Left cardiac atrium (tissue), 4 donors: ENCODE measurements at regions not wholly inside any gene's neighbourhood (a gene's known extent, or its start where the extent isn't known, plus 50 kb on each side); places are given as distances from the start of the nearest gene placed in this dataset.
A peak's percentile ranks its signal among the peaks of the same experiment; 100 is the strongest.

Experiments
- ATAC-seq, 2 donors: fragments of 200-7000 bp; cut with Tn5 transposase; one replicate each; pipeline ENCODE4 v1.9.1; 2020; ENCODE audit warnings: mild to moderate bottlenecking in 2 of 2, moderate library complexity in 2 of 2
- DNase-seq: peaks from one replicate; pipeline ENCODE4 v3.0.0-alpha.2; 2020
- intact Hi-C, 2 donors: fragments of 100-400 bp; cut with DNase I; formaldehyde crosslinking; loops; one replicate each; pipeline versions ENCODE4 v1.14.1 to v1.15.1; 2022 to 2023
- donor health status: DM: no; HTN: yes; CAD: no.
- donor health status: DM: no; HTN: yes; CAD: no; lungs with severe emphysema.
- donor health status: DM: yes; HTN: yes; CAD: no.
- donor health status: Dilated cardiomyopathy.

- intact Hi-C loops: no loop called here
- ATAC-seq: no peak
Observed at GRCh38 chr21:43349644-43350043, 77.3 kb downstream of the SIK1 start.

GRCh38 chr21:43348801-43349261, 78.1 kb downstream of the SIK1 start:
- peak; percentile 61 for DNase-seq
- ATAC-seq: peak; percentile 14 to 33
- intact Hi-C loops: no loop called here

More at GRCh38 chr21:43349644-43350043, 77.3 kb downstream of the SIK1 start:
- no peak for DNase-seq

DNA sequence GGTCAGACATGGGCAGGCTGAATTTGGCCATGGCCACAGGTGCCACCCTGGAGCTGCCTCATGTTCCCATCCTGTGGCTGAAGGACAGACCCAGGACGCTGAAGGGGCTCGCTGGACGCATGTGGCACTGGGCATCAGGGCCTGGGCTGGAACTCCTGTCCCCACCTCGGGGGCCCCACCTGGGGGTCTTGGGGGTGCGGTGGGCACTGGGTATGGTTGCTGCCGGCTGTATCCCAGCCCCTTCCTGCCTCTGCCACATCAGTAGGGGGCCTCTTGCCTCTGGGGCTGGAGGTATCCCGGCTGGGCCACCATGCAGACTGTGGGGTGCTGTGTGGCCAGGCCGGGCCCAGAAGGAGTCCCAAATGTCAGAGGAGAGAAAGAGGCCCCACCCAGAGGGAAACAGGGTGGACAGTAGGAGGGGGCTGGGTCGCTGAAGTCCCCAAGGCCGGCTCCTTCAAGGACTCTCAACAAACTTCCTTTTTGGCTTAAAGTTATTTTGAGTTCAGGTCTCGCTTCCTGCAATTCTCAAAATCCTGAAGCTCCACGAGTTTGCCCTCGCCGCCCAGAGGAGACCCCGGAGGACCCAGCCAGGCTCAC, 78.7 kb downstream of the SIK1 start:
- no peak for ATAC-seq
- intact Hi-C loops: no loop called here
- no peak for DNase-seq

- intact Hi-C loops: no loop called here
- DNase-seq: no peak
- ATAC-seq: no peak
Observed at GRCh38 chr21:43347461-43348169, 79.3 kb downstream of the SIK1 start.

- DNase-seq (no peak), ATAC-seq (no peak)
- intact Hi-C loops: no loop called here
Observed at GRCh38 chr21:43346551-43346950, 80.4 kb downstream of the SIK1 start.

- ATAC-seq (no peak), DNase-seq (no peak)
- intact Hi-C loops: no loop called here
Observed at GRCh38 chr21:43345746-43346409, 81.1 kb downstream of the SIK1 start.

- intact Hi-C loops: no loop called here
Observed at GRCh38 chr21:43345046-43345745, 81.7 kb downstream of the SIK1 start.

DNA sequence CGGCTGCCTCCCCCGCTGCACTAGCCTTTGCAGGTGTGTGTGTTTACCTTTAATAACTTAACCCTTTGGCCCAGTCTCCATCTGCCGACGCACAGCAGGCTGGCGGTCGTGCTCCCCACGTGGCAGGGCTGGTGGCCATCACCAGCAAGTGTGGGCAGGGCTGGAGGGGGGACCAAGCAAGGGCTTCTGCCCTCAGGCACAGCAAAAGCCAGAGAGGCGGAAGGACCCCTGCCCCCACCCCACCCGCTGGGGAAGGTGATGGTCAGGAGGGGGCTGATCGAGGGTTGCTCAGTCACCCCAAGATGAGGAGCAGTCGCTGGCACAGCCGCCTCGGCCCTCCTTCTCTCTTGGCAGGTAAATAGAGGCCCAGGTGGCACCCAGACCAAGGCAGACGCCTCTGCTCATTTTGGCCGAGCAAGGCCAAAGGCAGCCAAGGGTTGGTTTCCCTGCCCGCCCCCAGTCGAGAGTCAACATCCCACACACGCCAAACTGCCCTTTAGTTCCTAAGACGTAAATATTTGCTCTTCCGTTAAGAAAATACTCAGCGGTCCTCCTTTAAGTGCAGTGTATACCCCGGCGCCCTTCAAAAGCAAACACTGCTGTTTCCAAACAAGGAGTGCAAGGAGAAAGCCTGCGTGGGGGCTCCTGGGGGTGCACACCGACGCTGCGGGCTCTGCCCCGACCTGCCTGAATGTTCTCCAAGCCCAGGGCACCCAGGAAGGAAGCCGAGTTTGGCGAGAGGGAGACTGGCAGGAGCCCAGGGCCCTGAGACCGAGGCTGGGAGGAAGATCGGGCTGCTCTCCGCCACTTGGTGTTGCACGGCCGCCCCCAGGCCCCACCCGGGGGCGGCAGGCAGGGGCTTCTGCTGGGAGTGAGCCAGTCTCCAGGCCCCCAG, 82.7 kb downstream of the SIK1 start:
- DNase-seq: no peak
- intact Hi-C loops: loop anchor here in 1 of 2 donors (5.0 kb wide), 1 partner anchor 42 kb away; no protein-coding TSS in a partner anchor
- no peak for ATAC-seq

More at GRCh38 chr21:43345046-43345745, 81.7 kb downstream of the SIK1 start:
- ATAC-seq (no peak), DNase-seq (no peak)

DNA sequence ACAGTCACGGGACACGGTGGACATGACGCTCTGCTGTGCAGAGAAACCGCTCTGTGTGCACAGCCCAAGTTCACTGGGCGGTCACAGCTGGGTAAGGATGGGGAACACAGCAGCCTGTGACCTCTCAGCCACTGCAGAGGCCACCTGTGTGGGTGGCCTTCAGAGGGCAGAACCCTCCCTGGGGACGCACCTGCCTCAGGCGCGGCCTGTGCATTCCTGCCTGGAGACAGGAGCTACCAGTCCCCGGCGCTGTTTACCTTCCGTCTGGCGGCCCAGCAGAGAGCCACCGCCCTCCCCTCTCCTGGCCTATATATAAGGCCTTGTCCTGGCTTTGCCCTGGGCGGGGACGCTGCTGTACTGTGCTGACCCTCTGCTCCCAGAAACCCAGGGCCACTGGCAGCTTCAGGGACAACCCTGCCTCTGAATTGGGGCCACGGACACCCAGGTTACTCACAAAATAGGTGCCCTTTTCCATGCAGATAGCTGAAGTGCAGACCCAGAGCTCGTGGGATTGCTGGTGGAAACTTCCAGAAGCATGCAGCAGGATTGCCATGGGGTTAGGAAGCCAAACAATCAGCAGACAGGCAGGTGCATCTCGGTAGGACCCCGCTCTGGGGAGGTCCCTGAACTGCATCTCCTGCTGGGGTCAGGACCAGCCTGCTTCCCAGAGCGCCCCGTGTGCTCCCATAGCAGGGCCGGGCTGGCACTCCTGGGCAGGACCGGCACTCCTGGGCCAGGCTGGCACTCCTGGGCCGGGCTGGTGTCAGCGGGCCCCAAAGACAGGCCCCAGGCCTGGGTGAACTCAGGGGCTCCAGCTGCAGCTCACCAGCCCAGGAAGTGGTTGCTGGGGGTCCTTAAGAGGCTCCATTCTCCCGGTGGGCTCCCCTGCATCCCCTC, 83.6 kb downstream of the SIK1 start:
- DNase-seq (no peak), ATAC-seq (no peak)
- intact Hi-C loops: loop anchor here in 1 of 2 donors (5.0 kb wide), 1 partner anchor 41 kb away; no protein-coding TSS in a partner anchor

GRCh38 chr21:43342301-43342881, 84.5 kb downstream of the SIK1 start:
- intact Hi-C loops: loop anchor here in 1 of 2 donors (5.0 kb wide), 1 partner anchor 40 kb away; no protein-coding TSS in a partner anchor
- ATAC-seq (no peak), DNase-seq (no peak)

DNA sequence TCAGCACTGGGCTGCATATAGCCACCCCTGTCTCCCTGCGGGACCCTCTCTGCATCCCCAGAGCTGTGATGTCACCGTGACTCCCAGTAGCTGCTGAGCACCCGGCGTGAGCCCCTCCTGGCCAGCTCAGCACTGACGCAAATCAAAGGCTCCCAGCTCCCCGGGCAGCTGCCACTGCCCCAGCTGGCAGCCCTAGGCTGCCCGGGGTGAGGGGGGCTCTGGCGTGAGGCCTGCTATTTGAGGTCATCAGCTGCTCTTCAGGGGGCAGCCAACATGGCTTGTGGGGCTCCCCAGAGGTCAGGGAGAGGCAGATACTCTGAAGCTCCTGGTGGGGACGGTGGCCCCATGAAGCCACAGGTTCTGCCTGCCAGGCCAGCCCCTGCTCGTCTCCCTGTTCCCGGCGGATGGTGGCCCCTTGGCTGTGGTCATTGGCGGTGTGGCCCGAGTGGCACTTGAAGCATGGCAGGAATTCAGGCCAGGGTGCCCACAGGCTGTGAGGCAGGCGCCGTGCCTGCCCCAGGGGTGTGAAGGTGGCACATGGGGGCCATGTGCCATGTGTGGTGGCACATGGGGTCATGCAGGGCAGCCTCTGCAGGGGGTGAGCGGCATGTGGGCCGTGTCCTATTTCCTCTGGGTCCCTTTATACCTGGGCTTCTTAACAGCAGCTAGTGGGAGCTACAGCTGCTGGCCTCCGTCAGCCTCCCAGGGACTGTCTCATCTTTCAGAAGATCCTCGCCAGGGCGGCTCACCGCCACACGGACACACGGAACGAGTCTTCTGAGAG, 85.4 kb downstream of the SIK1 start:
- peak; percentile 36 for DNase-seq
- intact Hi-C loops: loop anchor here in 1 of 2 donors (5.0 kb wide), 1 partner anchor 39 kb away; no protein-coding TSS in a partner anchor
- ATAC-seq: no peak

- ATAC-seq (peak; percentile 31 to 73), DNase-seq (peak; percentile 36)
- intact Hi-C loops: loop anchor here in 1 of 2 donors (5.0 kb wide), 1 partner anchor 38 kb away; no protein-coding TSS in a partner anchor
Observed at GRCh38 chr21:43340491-43341377, 86.2 kb downstream of the SIK1 start.

- no peak for DNase-seq
- ATAC-seq: peak in 1 of 2 donors; percentile 16
- intact Hi-C loops: loop anchor here in 1 of 2 donors (5.0 kb wide), 1 partner anchor 37 kb away; no protein-coding TSS in a partner anchor
Observed at GRCh38 chr21:43339668-43340067, 87.3 kb downstream of the SIK1 start.

DNA sequence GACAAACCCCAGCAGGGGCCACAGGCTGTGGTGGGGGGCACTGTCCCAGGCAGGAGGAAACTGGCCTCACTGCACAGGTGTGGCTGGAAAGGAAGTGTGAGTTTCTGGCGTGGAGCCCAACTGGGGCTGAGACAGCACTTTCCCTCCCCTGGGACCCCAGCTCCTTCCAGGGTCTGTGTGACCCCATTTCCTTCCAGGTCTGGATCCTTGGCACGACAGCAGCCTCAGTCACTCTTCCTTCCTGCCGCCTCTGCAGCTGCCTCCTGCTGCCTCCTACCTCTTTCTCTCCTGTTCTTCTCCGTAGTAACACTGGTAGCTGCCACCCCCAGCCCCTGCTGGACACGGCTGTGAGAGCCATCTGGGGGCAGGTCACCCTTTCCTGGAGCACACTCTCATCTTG, 88.0 kb downstream of the SIK1 start:
- ATAC-seq (peak in 1 of 2 donors; percentile 9), DNase-seq (no peak)
- intact Hi-C loops: no loop called here
